Epithelial cell of proximal tubule (primary cell): ENCODE measurements at regions not wholly inside any gene's neighbourhood (a gene's known extent, or its start where the extent isn't known, plus 50 kb on each side); places are given as distances from the start of the nearest gene placed in this dataset.

Source experiments
- DNase-seq: peaks from one replicate; pipeline ENCODE4 v3.0.0-alpha.2; 2011; ENCODE audit warnings: low read depth
- H3K4me3 ChIP-seq: 2 replicates; pipeline ENCODE4 v1.5.1; 2011; ENCODE audit warnings: low read depth, mild to moderate bottlenecking, low read length
- TF ChIP-seq, protein P1 (sequence below): conservative IDR thresholded peaks from 2 replicates; pipeline ENCODE4 v1.5.1; 2012; ENCODE audit warnings: low read depth, mild to moderate bottlenecking, low read length

DNA sequence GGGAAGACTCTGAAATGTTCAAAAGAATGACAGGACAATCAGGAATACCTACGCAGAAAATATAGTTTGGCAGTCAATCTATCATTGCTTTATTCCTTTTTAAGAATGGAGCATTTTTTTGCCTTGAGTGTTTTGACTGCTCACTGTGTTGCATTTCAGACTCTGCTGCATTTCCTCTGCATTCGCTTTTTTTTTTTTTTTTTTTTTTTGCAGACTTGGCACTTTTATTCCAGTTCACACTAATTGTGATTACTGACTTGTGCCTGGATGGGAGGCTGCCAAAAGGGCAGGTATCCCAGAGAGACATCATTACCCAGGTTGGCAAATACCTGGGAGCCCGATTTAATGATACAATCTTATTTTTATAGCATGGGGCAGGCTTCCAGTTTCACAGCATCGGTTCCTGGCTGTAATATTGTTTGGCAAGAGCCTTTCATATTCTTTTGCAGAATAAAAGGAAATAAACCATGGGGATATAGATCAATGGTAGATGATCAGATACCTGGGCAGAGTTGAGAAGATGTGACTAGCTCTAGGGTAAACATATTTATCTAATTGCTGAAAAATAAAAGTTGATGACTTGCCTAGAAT, 1132.6 kb downstream of the MAT2B start:
- no peak for DNase-seq
- TF ChIP-seq, protein P1, sequence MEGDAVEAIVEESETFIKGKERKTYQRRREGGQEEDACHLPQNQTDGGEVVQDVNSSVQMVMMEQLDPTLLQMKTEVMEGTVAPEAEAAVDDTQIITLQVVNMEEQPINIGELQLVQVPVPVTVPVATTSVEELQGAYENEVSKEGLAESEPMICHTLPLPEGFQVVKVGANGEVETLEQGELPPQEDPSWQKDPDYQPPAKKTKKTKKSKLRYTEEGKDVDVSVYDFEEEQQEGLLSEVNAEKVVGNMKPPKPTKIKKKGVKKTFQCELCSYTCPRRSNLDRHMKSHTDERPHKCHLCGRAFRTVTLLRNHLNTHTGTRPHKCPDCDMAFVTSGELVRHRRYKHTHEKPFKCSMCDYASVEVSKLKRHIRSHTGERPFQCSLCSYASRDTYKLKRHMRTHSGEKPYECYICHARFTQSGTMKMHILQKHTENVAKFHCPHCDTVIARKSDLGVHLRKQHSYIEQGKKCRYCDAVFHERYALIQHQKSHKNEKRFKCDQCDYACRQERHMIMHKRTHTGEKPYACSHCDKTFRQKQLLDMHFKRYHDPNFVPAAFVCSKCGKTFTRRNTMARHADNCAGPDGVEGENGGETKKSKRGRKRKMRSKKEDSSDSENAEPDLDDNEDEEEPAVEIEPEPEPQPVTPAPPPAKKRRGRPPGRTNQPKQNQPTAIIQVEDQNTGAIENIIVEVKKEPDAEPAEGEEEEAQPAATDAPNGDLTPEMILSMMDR: no peak
- H3K4me3 ChIP-seq: no peak overlapping the region

DNA sequence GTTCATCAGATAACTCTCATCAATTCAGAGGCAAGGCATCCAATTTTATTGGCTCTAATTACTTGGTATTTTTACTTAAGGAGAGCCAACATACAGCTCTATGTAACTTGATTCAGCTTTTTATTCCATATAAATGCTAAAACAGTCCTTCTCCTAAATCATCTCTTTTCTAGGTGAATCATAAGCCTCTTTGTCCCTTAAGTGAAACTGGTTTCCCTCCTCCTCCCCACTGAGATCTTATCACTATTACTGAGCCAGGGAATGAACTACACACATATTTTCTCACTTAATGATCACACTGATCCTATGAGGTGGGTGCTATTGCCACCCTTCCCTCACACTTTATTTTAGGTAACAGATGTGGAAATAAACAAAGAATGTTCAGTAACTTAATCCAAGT, 1143.8 kb downstream of the MAT2B start:
- H3K4me3 ChIP-seq: no peak overlapping the region
- no peak for DNase-seq
- TF ChIP-seq, protein P1: no peak

DNA sequence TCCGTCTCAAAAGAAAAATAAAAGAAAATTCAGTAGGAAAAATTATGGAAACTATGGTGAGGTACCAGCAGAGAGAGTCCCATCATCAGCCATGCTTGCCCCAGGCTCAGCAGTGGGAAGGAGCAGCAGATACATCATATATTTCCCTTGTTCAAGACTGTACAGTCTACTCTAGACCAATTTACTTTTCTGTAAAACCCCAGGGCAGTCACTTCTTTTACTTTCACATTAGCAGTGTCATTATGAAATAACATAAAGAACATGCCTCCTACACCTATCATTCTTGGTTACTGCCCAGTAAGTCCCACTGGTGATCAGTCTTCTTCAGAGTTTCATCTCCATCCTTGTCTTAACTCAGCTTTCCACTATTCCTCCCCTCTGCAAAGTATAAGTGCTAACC, 1145.0 kb downstream of the MAT2B start:
- DNase-seq: no peak

DNA sequence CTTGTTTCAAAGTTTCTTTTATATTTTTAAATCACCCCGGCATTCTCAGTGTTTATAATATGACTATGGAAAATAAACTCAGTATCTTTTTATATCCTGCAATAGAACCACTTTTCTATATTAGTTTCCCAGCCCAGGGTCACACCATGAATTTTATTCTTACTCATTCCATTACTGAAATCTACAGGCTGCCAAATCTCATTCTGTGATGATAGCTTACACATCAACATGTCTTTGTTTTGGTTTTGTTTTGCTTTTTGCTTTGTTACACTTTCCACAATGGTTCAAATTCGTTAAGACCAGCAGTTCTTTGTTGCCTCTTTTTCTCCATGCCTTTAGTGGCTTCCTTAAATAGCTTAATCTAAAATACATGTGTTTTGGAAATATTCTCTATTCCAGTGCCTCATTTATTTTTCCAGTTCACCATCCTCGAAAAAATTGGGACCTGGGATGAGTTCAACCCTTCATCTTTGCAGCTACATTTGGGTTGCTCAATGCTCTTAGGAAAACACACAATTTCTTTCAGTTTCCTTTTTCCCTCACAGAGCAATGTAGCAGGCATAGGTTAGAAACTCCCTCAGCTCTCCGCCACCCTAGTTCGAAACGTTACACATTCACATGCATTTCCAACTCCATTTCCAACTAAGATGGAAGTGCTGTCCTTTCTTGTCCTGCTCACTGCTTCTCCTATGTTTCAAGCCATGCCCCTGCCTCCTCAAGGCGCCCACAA, 1146.3 kb downstream of the MAT2B start:
- DNase-seq: no peak
- H3K4me3 ChIP-seq: no peak overlapping the region
- TF ChIP-seq, protein P1: no peak

More for the DNA sequence above, 1145.0 kb downstream of the MAT2B start:
- TF ChIP-seq, protein P1: no peak
- no peak overlapping the region for H3K4me3 ChIP-seq

DNA sequence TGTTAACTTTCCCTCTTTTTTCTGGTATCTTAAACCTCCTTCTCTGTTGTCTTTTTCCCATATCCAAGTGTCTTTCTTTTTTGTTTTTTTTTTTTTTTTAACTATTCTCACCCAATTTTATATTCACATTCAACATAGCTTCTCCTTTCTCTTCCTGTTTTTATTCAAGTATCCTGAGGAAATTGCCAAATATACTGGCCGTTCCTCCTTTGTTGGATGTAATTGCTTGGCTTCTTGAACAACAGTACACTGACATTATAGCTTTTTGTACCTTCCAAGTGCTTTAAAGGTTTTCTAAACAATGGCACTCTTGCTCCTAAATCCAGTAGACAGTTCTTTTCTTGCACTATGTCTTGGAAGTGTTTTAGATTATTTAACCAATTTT, 1146.8 kb downstream of the MAT2B start:
- no peak overlapping the region for H3K4me3 ChIP-seq
- TF ChIP-seq, protein P1: no peak
- no peak for DNase-seq

DNA sequence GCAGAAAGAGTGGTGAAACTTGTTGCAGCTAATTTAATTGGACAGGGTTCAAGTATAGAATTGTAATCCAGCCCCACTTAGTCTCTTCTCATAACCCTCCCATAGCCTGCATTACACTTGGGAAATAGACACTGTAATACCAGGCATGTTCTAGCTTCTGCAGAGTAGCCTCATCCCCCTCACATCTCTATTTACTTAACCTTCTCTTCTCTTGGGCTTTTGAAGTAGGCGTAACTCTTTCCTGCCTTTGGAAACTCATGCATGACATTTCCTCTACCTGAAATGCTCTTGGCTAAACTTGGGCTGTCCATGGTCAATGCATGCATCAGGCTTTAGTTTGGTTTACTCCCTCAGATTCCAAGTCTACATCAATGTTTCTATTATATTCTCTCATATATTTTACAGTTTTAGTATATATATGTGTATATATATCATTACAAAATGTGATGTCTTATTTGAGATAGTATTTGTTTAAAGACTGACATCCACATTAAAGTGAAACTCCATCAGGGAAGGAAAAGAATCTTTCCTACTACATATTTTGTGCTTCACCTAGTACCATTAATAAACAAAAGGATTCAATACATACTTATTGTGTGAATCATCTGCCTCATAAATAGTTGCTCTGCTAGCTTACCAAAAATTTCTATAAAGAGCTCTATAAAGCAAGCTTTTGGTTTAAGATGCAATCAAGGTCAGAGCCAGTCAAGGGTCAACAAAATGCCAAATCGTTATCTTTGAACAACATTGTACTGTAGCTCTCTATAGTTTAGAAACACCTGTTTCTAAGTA, 1158.0 kb downstream of the MAT2B start:
- TF ChIP-seq, protein P1: no peak
- DNase-seq: no peak
- H3K4me3 ChIP-seq: no peak overlapping the region
